Rectal smooth muscle tissue (tissue), 1 donor: ENCODE measurements at regions not wholly inside any gene's neighbourhood (a gene's known extent, or its start where the extent isn't known, plus 50 kb on each side); places are given as distances from the start of the nearest gene placed in this dataset.

Experiments
- H3K27ac ChIP-seq: one replicate; pipeline ENCODE4 v1.7.0; 2013; ENCODE audit warnings: low read depth, low read length, inconsistent platforms
- H3K27me3 ChIP-seq: one replicate; pipeline ENCODE4 v1.7.0; 2013; ENCODE audit warnings: low read length; ENCODE audit not compliant: control insufficient read depth, insufficient read depth
- H3K36me3 ChIP-seq: one replicate; pipeline ENCODE4 v1.7.0; 2013; ENCODE audit warnings: low read length; ENCODE audit not compliant: control insufficient read depth, insufficient read depth
- H3K4me1 ChIP-seq: one replicate; pipeline ENCODE4 v1.7.0; 2013; ENCODE audit warnings: low read length; ENCODE audit not compliant: control insufficient read depth, insufficient read depth
- H3K4me3 ChIP-seq: one replicate; pipeline ENCODE4 v1.7.0; 2013; ENCODE audit warnings: low read length
- H3K9ac ChIP-seq: one replicate; pipeline ENCODE4 v1.7.0; 2013; ENCODE audit warnings: low read length

- no peaks in the 10 kb centered on the region for H3K27me3 ChIP-seq
- H3K4me3 ChIP-seq = no peak overlapping the region
- no peaks in the 10 kb centered on the region for H3K36me3 ChIP-seq
- H3K9ac ChIP-seq = no peak overlapping the region
- no peak overlapping the region for H3K27ac ChIP-seq
- H3K4me1 ChIP-seq = no peaks in the 10 kb centered on the region
These were observed 132.2 kb downstream of the KLF13 start for GRCh38 chr15:31458596-31459399.

- Histone ChIP-seq H3K27ac (no peak overlapping the region), H3K4me1 (no peaks in the 10 kb centered on the region), H3K27me3 (no peaks in the 10 kb centered on the region), H3K36me3 (no peaks in the 10 kb centered on the region), H3K9ac (no peak overlapping the region), H3K4me3 (no peak overlapping the region)
These were observed 132.7 kb downstream of the KLF13 start for GRCh38 chr15:31459400-31459748.

- H3K9ac ChIP-seq = no peak overlapping the region
- no peaks in the 10 kb centered on the region for H3K27me3 ChIP-seq
- no peaks in the 10 kb centered on the region for H3K4me1 ChIP-seq
- H3K27ac ChIP-seq = no peak overlapping the region
- no peak overlapping the region for H3K4me3 ChIP-seq
- H3K36me3 ChIP-seq = no peaks in the 10 kb centered on the region
These were observed 134.7 kb downstream of the KLF13 start for GRCh38 chr15:31461375-31461774.

GRCh38 chr15:31461911-31462480, 135.4 kb downstream of the KLF13 start:
- Histone ChIP-seq H3K27ac (no peak overlapping the region), H3K4me3 (no peak overlapping the region), H3K36me3 (no peaks in the 10 kb centered on the region), H3K4me1 (no peaks in the 10 kb centered on the region), H3K9ac (no peak overlapping the region), H3K27me3 (no peaks in the 10 kb centered on the region)

- no peaks in the 10 kb centered on the region for H3K4me1 ChIP-seq
- H3K36me3 ChIP-seq = no peaks in the 10 kb centered on the region
- no peak overlapping the region for H3K9ac ChIP-seq
- H3K27ac ChIP-seq = no peak overlapping the region
- H3K4me3 ChIP-seq = no peak overlapping the region
- H3K27me3 ChIP-seq = no peaks in the 10 kb centered on the region
These were observed 137.0 kb downstream of the KLF13 start for GRCh38 chr15:31463521-31464102.

GRCh38 chr15:31464216-31465082, 137.8 kb downstream of the KLF13 start:
- H3K36me3 ChIP-seq = no peaks in the 10 kb centered on the region
- no peak overlapping the region for H3K4me3 ChIP-seq
- H3K9ac ChIP-seq = peak overlapping the region; percentile 7
- no peak overlapping the region for H3K27ac ChIP-seq
- no peaks in the 10 kb centered on the region for H3K27me3 ChIP-seq
- H3K4me1 ChIP-seq = no peaks in the 10 kb centered on the region

- Histone ChIP-seq H3K4me1 (no peaks in the 10 kb centered on the region), H3K27ac (no peak overlapping the region), H3K36me3 (no peaks in the 10 kb centered on the region), H3K27me3 (no peaks in the 10 kb centered on the region), H3K4me3 (peak overlapping the region; percentile 17), H3K9ac (no peak overlapping the region)
These were observed 138.7 kb downstream of the KLF13 start for GRCh38 chr15:31465083-31465955.

GRCh38 chr15:31467361-31467760, 140.7 kb downstream of the KLF13 start:
- Histone ChIP-seq H3K4me3 (no peak overlapping the region), H3K36me3 (no peaks in the 10 kb centered on the region), H3K27ac (no peak overlapping the region), H3K4me1 (no peaks in the 10 kb centered on the region), H3K9ac (no peak overlapping the region), H3K27me3 (no peaks in the 10 kb centered on the region)

GRCh38 chr15:31468911-31469785, 142.5 kb downstream of the KLF13 start:
- H3K9ac ChIP-seq = no peak overlapping the region

GRCh38 chr15:31469786-31470525, 143.3 kb downstream of the KLF13 start:
- no peak overlapping the region for H3K27ac ChIP-seq

More at GRCh38 chr15:31468911-31469785, 142.5 kb downstream of the KLF13 start:
- Histone ChIP-seq H3K27ac (no peak overlapping the region), H3K27me3 (no peaks in the 10 kb centered on the region), H3K36me3 (no peaks in the 10 kb centered on the region), H3K4me1 (no peaks in the 10 kb centered on the region), H3K4me3 (no peak overlapping the region)

More at GRCh38 chr15:31469786-31470525, 143.3 kb downstream of the KLF13 start:
- H3K4me1 ChIP-seq = no peaks in the 10 kb centered on the region
- no peak overlapping the region for H3K4me3 ChIP-seq
- no peaks in the 10 kb centered on the region for H3K36me3 ChIP-seq
- H3K27me3 ChIP-seq = no peaks in the 10 kb centered on the region
- no peak overlapping the region for H3K9ac ChIP-seq
